ENCODE measurements at regions not wholly inside any gene's neighbourhood (a gene's known extent, or its start where the extent isn't known, plus 50 kb on each side); places are given as distances from the start of the nearest gene placed in this dataset.

- Histone ChIP-seq H4K20me1 (ENCODE audit: insufficient read depth) (no peaks in the 10 kb centered on the region), H3K4me2 (ENCODE audit: low read length) (no peak overlapping the region), H3K4me3 (ENCODE audit: low read length) (no peak overlapping the region), H3K27ac (ENCODE audit: low read length) (no peak overlapping the region), H3K9me2 (ENCODE audit: insufficient read depth, low read length) (no peaks in the 10 kb centered on the region), H2AFZ (ENCODE audit: low read depth, low read length) (no peak overlapping the region), H3K36me3 (ENCODE audit: insufficient read depth, low read length) (no peaks in the 10 kb centered on the region), H3F3A (ENCODE audit: insufficient read depth, low read length, poor library complexity, severe bottlenecking) (no peaks in the 10 kb centered on the region), H3K9me3 (ENCODE audit: low read length) (no peaks in the 10 kb centered on the region), H3K79me2 (replicated peaks; ENCODE audit: insufficient read depth, low read length) (no peaks in the 10 kb centered on the region), H3K27me3 (ENCODE audit: insufficient read depth, low read depth, low read length) (no peaks in the 10 kb centered on the region), H3K9ac (ENCODE audit: low read length) (no peak overlapping the region)
- TF ChIP-seq, protein P1, sequence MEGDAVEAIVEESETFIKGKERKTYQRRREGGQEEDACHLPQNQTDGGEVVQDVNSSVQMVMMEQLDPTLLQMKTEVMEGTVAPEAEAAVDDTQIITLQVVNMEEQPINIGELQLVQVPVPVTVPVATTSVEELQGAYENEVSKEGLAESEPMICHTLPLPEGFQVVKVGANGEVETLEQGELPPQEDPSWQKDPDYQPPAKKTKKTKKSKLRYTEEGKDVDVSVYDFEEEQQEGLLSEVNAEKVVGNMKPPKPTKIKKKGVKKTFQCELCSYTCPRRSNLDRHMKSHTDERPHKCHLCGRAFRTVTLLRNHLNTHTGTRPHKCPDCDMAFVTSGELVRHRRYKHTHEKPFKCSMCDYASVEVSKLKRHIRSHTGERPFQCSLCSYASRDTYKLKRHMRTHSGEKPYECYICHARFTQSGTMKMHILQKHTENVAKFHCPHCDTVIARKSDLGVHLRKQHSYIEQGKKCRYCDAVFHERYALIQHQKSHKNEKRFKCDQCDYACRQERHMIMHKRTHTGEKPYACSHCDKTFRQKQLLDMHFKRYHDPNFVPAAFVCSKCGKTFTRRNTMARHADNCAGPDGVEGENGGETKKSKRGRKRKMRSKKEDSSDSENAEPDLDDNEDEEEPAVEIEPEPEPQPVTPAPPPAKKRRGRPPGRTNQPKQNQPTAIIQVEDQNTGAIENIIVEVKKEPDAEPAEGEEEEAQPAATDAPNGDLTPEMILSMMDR (IDR thresholded peaks at IDR 0.05; ENCODE audit: poor library complexity, severe bottlenecking) = no peak
- TF ChIP-seq MXI1 (conservative IDR thresholded peaks at IDR 0.05; ENCODE audit: poor library complexity, severe bottlenecking) (no peak), REST (IDR thresholded peaks at IDR 0.05; ENCODE audit: borderline replicate concordance) (no peak), EP300 (conservative IDR thresholded peaks at IDR 0.05; ENCODE audit: poor library complexity, severe bottlenecking) (no peak), SMC3 (conservative IDR thresholded peaks at IDR 0.05; ENCODE audit: poor library complexity) (no peak), POLR2AphosphoS5 (IDR thresholded peaks at IDR 0.05) (no peak), EZH2 (IDR thresholded peaks at IDR 0.05; ENCODE audit: borderline replicate concordance, insufficient read depth, low read length, poor library complexity, severe bottlenecking) (no peak), RAD21 (conservative IDR thresholded peaks at IDR 0.05) (no peak), TAF1 (IDR thresholded peaks at IDR 0.05; ENCODE audit: low read depth) (no peak)
Measured at GRCh38 chr1:238226810-238227209, 336.1 kb upstream of the ZP4 start.

DNA sequence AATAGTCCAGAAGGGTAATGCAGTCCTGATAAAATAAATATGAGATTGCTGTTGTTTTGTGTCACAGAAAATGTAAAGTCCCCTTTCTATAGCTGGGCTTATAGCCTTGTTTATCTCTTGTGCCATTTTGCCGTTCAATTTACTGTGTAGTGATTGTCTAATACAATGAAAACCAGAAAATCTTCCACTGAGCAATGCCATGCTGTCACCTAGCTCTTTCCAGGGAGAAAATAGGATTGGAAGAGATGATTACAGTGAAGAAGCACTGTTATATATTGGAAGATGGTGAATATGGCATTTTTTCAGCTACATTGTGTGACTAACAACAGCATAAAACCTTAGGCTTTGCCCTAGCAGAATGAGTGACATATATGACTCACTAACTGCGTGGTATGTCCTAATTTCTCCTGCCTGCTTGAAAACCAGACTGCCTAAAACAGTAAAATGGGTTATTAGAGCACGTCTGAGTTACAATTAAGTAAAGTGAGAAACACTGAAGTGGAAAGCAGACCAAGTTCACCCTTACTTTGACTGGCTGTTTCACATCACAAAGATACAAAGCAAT lies 332.4 kb upstream of the ZP4 start:
- H3F3A ChIP-seq (ENCODE audit: insufficient read depth, low read length, poor library complexity, severe bottlenecking) = no peaks in the 10 kb centered on the region
- no peaks in the 10 kb centered on the region for H3K36me3 ChIP-seq (ENCODE audit: insufficient read depth, low read length)
- no peaks in the 10 kb centered on the region for H3K9me2 ChIP-seq (ENCODE audit: insufficient read depth, low read length)
- H3K79me2 ChIP-seq (replicated peaks; ENCODE audit: insufficient read depth, low read length) = no peaks in the 10 kb centered on the region
- no peak overlapping the region for H3K9ac ChIP-seq (ENCODE audit: low read length)
- H3K27ac ChIP-seq (ENCODE audit: low read length) = peak overlapping the region; percentile 41
- no peaks in the 10 kb centered on the region for H3K9me3 ChIP-seq (ENCODE audit: low read length)
- H4K20me1 ChIP-seq (ENCODE audit: insufficient read depth) = no peaks in the 10 kb centered on the region
- TF ChIP-seq REST (IDR thresholded peaks at IDR 0.05; ENCODE audit: borderline replicate concordance) (peak; percentile 96), EP300 (conservative IDR thresholded peaks at IDR 0.05; ENCODE audit: poor library complexity, severe bottlenecking) (peak; percentile 82), RAD21 (conservative IDR thresholded peaks at IDR 0.05) (peak; percentile 30), TAF1 (IDR thresholded peaks at IDR 0.05; ENCODE audit: low read depth) (no peak), SMC3 (conservative IDR thresholded peaks at IDR 0.05; ENCODE audit: poor library complexity) (peak; percentile 22), POLR2AphosphoS5 (IDR thresholded peaks at IDR 0.05) (peak; percentile 80), EZH2 (IDR thresholded peaks at IDR 0.05; ENCODE audit: borderline replicate concordance, insufficient read depth, low read length, poor library complexity, severe bottlenecking) (no peak), MXI1 (conservative IDR thresholded peaks at IDR 0.05; ENCODE audit: poor library complexity, severe bottlenecking) (peak; percentile 25)
- TF ChIP-seq, protein P1 (IDR thresholded peaks at IDR 0.05; ENCODE audit: poor library complexity, severe bottlenecking) = no peak
- no peak overlapping the region for H3K4me3 ChIP-seq (ENCODE audit: low read length)
- H3K27me3 ChIP-seq (ENCODE audit: insufficient read depth, low read depth, low read length) = no peaks in the 10 kb centered on the region
- H3K4me2 ChIP-seq (ENCODE audit: low read length) = no peak overlapping the region
- no peak overlapping the region for H2AFZ ChIP-seq (ENCODE audit: low read depth, low read length)

All from neural cell (in vitro differentiated cells).